Left ventricle myocardium superior (tissue), 1 donor: ENCODE measurements at regions not wholly inside any gene's neighbourhood (a gene's known extent, or its start where the extent isn't known, plus 50 kb on each side); places are given as distances from the start of the nearest gene placed in this dataset.
"Not testable (repeated sequence)": the region's sequence is repeated elsewhere in the genome, so short reads cannot be mapped to it uniquely, and the experiment has no call there.

Experiments
- ATAC-seq: fragments of 200-7000 bp; cut with Tn5 transposase; one replicate; pipeline ENCODE4 v1.9.1; 2020; ENCODE audit warnings: mild to moderate bottlenecking, moderate library complexity
- DNase-seq: peaks from one replicate; pipeline ENCODE4 v3.0.0-alpha.2; 2020
- intact Hi-C: fragments of 100-400 bp; cut with micrococcal nuclease; formaldehyde crosslinking; loops from one replicate; pipeline ENCODE4 v1.11.0; 2022
- donor health status: DM: no; HTN: yes; CAD: no; lungs with severe emphysema.

- intact Hi-C loops: no loop called here
- no peak for DNase-seq
- ATAC-seq: no peak
Measured at GRCh38 chr3:82493858-82494257, 732.4 kb upstream of the GBE1 start.

DNA sequence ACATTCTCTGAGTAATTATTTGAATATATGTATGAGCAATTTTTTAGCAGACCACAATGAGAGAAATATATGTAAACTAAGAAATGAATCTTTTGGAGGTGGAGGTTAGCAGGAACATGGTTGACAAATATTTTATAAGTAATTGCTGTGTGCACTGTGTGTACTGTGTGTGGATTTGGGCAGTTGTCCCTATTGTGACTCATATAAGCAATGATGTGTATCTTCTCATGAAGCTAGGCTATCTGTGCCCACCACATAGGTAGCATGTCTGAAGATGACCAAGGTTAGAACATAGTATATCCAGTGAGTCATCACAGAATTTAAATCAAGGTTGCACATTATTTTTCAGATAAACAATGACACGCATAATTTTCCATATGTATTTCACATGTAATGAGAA, 713.9 kb upstream of the GBE1 start:
- intact Hi-C loops: no loop called here
- DNase-seq: no peak
- ATAC-seq: no peak

DNA sequence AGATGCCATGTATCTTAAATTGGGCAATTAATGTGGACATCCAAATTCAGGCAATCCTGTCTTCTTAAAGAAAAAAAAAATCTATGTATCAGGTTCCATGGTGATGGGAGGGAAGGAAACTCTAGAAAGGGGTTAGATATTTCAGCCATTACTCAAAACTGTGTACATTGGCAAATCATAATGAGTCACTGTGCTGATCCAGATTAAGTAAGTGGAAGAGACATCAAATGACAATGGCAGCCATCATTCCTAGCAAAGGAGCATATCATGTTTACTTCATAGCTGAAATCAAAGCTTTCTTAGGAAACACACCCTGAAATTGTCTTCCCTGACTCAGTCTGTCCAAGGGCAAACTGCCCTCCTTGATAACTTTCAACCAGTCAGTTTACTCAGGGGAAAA, 713.3 kb upstream of the GBE1 start:
- DNase-seq: no peak
- intact Hi-C loops: no loop called here
- no peak for ATAC-seq

GRCh38 chr3:82473864-82474541, 712.6 kb upstream of the GBE1 start:
- DNase-seq (no peak), ATAC-seq (no peak)
- intact Hi-C loops: no loop called here

DNA sequence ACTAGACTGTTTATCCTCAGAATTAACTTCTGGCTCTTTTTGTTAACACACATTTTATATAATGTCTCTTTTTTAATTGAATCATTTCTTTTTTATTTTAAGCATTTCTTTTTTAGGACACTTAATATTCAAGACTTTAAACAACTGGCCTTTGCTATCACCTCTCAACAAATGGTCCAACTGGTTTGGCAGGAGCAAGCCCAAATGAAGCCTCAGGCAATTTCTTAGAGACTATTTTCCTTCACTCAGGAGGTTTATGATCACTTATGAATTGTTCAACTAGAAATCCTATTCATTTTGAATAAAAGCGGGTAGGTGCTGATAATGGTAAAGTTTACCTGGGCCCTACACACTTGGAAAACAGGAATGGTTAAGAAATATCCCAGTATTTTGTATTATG, 705.6 kb upstream of the GBE1 start:
- intact Hi-C loops: no loop called here
- DNase-seq (no peak), ATAC-seq (no peak)

GRCh38 chr3:82462977-82463376, 701.5 kb upstream of the GBE1 start:
- ATAC-seq: no peak
- intact Hi-C loops: no loop called here
- no peak for DNase-seq

DNA sequence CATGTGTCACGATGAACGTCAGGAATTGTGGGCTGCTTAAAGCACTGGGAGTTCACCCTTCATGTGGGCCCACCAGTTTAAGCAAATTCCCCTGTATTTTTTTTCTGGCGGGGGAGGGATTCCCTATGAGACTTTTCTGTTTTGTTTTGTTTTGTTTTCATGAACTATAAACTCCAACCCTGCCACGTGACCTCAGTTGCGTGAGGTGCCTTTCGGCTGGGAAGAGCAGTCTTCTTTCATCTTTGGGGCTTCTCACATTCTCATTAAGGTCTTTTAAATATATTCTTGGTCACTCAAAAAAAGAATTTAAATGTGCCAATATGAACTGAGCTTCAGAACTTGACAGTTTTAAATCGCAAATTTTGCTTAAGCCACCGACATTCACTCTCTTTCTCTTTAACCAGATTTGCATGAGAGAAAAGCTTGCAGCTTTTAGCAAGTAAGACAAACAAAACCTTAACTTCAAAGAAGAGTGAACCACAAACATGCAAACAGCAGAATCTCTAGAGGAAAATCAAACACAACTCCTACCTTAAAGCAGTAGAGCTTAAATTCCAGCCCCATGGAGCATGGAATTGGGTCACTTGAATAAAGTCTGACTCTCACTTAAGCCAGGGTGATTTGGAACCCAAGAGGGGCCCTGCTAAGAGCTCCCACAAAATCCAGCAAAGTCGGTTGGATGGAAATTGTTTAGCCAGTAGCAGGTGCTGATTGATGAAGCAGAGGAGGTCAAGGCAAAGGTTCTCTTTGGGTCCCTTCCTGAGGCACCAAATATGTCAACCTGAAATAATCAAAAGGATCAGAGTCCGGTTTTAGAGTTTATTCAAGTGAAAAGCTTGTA, 699.8 kb upstream of the GBE1 start:
- no peak for DNase-seq
- no peak for ATAC-seq
- intact Hi-C loops: no loop called here

DNA sequence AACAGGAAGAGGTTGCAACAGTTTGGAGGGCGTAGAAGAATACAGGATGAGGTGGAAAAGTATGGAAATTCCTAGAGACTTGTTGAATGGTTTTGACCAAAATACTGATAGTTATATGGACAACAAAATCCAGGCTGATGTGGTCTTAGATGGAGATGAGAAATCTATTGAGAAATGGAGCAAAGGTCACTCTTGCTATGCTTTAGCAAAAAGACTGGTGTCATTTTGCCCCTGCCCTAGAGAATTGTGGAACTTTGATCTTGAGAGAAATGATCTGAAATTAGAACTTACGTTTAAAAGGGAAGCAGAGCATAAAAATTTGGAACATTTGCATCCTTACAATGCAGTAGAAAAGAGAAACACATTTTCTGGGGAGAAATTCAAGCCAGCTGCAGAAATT, 686.9 kb upstream of the GBE1 start:
- intact Hi-C loops: no loop called here
- no peak for ATAC-seq
- DNase-seq: no peak

- intact Hi-C loops, ATAC-seq: not testable (repeated sequence)
Measured at GRCh38 chr3:82428821-82429220, 667.4 kb upstream of the GBE1 start.

DNA sequence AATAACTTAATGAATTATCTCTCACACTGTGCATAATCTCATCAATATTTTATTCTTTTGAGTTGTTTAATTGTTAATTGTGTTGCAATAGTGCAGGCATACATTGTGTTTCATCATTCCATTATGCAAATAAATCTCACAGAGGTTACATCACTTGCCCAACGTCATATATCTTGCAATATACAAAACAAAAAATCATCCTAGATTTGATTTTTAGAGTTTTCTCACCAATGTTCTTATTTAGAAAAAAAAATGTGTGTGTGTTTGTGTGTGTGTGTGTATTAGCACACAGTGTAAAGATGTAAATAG, 662.5 kb upstream of the GBE1 start:
- intact Hi-C loops: no loop called here
- DNase-seq (no peak), ATAC-seq (no peak)

More at GRCh38 chr3:82428821-82429220, 667.4 kb upstream of the GBE1 start:
- not testable (repeated sequence) for DNase-seq

- intact Hi-C loops: no loop called here
- no peak for ATAC-seq
- no peak for DNase-seq
Measured at GRCh38 chr3:82423268-82424030, 662.0 kb upstream of the GBE1 start.

DNA sequence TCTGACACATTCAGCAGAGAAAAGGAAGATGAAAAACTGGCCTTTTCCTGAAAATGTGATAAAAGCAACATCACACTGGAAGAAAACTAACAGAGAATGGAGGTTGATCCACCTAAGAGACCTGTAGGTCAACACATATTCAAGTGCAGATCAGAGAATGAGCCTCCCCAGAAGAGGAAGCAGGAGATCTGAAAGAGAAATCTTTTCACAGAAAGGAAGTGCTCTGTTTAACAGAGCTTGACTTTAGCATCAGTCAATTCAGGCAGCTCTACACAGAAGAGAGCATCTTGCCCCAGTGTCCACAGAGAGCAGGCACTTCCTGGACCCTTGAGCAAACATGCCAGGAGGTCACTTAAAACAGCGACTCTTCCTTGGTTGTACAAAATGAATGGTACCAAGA, 655.4 kb upstream of the GBE1 start:
- no peak for DNase-seq
- ATAC-seq: no peak
- intact Hi-C loops: no loop called here

- intact Hi-C loops: no loop called here
- ATAC-seq: no peak
- no peak for DNase-seq
Measured at GRCh38 chr3:82416349-82416748, 654.9 kb upstream of the GBE1 start.

- DNase-seq: no peak
- ATAC-seq: no peak
- intact Hi-C loops: no loop called here
Measured at GRCh38 chr3:82413171-82413570, 651.7 kb upstream of the GBE1 start.

DNA sequence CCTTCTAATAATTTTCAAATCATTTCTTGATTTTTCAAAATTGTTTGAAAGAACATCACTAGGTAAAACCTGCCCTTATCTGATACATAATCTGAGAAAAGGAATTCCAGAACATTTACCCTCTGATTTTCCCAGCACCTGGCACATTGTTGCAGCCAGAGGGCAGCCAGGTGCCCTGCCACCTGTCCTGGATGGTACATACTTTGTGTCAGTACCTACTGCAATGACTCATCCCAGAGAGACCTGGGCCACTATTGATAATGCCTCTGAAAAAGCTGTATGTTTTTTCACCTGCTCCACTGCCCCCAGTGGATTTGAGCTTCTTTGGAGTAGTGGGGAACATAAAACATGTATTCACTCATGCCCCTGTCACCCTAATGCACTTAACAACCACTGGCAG, 648.9 kb upstream of the GBE1 start:
- intact Hi-C loops: no loop called here
- no peak for DNase-seq
- no peak for ATAC-seq

GRCh38 chr3:82409842-82410241, 648.4 kb upstream of the GBE1 start:
- DNase-seq: no peak
- ATAC-seq: no peak
- intact Hi-C loops: no loop called here

DNA sequence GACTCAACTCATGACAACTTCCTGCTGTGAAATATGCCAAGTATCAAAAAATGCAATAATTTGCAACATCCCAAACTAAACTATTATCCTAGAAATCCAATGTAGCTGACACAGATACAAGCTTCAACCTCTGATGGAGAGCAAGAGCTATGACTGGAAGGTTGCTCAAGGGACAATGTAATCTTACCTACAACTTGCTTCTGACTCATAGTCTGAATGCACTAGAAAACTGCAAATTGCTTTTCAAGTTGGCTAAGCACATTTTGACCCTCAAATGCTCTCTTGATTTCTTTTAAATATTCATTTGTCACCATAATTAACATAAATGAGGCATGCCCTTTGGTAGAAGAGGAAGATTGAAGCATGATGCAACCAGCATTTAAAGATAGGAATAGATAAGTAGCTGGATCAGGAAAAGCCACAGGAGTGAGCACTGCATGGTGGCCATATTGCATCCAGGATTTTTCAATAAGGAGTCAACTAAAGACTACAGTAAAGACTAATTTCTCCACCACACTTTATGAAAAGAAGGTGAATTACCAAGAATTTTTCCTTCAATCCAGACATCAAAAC, 630.8 kb upstream of the GBE1 start:
- no peak for DNase-seq
- no peak for ATAC-seq
- intact Hi-C loops: no loop called here

DNA sequence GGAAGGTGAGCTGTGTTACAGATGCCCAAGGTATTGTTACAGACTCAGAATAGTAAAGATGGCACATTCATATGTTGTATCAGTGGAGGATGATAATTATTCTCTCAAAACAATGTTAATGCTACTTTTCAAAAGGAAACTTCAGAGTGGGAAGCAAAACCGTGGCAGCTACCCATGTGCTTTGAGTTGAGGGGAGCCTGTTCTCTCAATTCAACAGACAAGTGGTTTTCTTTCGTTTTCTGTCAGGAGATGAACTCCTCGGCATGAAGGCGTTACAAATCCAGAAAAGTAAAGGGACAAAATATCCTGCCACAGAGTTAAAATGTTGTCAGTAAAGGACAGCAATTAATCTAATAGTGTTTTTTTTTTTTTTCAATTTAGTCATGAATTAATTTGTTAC, 629.4 kb upstream of the GBE1 start:
- DNase-seq: no peak
- intact Hi-C loops: no loop called here
- ATAC-seq: no peak

DNA sequence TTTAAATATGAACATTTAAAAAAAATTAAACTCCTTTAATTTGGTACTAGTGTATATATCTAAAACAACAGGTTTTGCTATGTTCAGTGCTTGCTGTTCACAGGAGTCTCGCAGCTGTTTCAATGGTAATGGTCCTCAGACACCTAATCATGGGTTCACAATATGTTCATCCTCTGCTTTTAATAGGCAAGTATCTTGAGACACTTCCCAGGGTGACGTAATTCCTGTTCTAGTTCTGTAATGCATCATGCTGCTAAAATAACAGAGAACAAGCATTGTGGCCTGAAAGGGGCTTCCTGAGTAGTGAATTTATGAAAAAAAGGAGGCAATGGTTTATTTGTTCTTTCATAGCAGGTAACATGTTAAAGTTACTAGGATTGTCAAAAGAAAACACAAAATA, 625.2 kb upstream of the GBE1 start:
- intact Hi-C loops: no loop called here
- ATAC-seq (no peak), DNase-seq (no peak)

GRCh38 chr3:82384181-82384580, 622.7 kb upstream of the GBE1 start:
- intact Hi-C loops: no loop called here
- no peak for DNase-seq
- ATAC-seq: no peak
